BJ (cell line): ENCODE measurements at regions not wholly inside any gene's neighbourhood (a gene's known extent, or its start where the extent isn't known, plus 50 kb on each side); places are given as distances from the start of the nearest gene placed in this dataset.

Experiments used
- CTCF ChIA-PET: fragments of 350-600 bp; formaldehyde crosslinking; extraction: SDS; loops from one replicate; lab custom pipeline; 2021; ENCODE audit warnings: antibody characterized with exemption, inconsistent platforms; lab: Yijun Ruan, JAX
- POLR2A ChIA-PET: fragments of 300-600 bp; sonication (Branson Sonifier 250); formaldehyde crosslinking; extraction: SDS; loops from one replicate; lab custom pipeline; 2021; ENCODE audit warnings: antibody characterized with exemption; lab: Charles Lee
- DNase-seq: peaks from one replicate; pipeline ENCODE4 v3.0.0-alpha.2; 2011; ENCODE audit warnings: low read depth
- H3K27me3 ChIP-seq: 2 replicates; pipeline ENCODE4 v1.6.0; 2011; ENCODE audit warnings: low read length; ENCODE audit not compliant: control insufficient read depth, insufficient read depth
- H3K36me3 ChIP-seq: 2 replicates; pipeline ENCODE4 v1.5.1; 2011; ENCODE audit warnings: low read length; ENCODE audit not compliant: control insufficient read depth, insufficient read depth
- H3K4me3 ChIP-seq: 2 replicates; pipeline ENCODE4 v1.5.1; 2011; ENCODE audit warnings: low read depth, mild to moderate bottlenecking, control low read depth, low read length
- TF ChIP-seq, protein P1 (sequence below): IDR thresholded peaks from 2 replicates; pipeline ENCODE4 v1.5.1; 2011; ENCODE audit warnings: low read depth, mild to moderate bottlenecking, control low read depth, inconsistent platforms, low read length, moderate library complexity; ENCODE audit not compliant: insufficient read depth

DNA sequence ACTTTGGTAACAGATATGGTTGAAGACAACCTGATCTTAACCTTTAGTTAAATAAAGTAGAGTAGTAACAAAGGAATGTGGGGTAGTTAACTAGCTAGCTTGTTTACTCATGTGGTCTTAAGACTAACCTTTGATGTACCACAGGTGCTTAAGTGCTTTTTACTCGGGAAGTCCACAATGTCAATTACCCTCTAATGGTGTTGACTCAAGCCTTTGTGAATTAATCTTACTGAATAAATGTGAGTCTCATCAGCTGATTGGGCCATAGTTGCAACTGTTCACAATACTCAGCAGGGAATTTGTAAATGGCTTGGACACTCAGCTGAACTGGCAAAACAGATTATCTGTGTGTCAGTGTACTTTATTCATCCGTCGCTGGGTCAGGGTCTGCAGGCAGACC lies 119.0 kb upstream of the UGT8 start:
- DNase-seq = no peak
- Histone ChIP-seq H3K4me3 (no peak overlapping the region), H3K27me3 (no peaks in the 10 kb centered on the region), H3K36me3 (no peaks in the 10 kb centered on the region)
- ChIA-PET CTCF (no interaction called here), POLR2A (no interaction called here)
- TF ChIP-seq, protein P1, sequence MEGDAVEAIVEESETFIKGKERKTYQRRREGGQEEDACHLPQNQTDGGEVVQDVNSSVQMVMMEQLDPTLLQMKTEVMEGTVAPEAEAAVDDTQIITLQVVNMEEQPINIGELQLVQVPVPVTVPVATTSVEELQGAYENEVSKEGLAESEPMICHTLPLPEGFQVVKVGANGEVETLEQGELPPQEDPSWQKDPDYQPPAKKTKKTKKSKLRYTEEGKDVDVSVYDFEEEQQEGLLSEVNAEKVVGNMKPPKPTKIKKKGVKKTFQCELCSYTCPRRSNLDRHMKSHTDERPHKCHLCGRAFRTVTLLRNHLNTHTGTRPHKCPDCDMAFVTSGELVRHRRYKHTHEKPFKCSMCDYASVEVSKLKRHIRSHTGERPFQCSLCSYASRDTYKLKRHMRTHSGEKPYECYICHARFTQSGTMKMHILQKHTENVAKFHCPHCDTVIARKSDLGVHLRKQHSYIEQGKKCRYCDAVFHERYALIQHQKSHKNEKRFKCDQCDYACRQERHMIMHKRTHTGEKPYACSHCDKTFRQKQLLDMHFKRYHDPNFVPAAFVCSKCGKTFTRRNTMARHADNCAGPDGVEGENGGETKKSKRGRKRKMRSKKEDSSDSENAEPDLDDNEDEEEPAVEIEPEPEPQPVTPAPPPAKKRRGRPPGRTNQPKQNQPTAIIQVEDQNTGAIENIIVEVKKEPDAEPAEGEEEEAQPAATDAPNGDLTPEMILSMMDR = no peak

DNA sequence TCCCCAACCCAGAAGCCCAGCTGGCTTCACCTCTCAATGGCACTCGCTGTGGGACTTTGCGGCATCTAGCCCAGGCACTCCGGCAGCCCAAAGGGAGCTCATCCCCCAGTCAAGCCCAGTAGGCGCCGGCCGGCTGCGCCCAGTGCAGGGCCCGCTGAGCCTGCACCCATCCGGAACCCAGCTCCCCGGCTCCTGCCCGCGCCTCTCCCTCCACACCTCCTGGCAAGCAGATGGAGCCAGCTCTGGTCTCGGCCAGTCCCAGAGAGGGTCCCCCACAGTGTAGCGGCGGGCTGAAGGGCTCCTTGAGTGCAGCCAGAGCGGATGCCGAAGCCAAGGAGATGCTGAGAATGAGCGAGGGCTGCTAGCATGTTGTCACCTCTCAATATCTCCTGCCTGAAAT lies 116.8 kb upstream of the UGT8 start:
- Histone ChIP-seq H3K4me3 (no peak overlapping the region), H3K27me3 (no peaks in the 10 kb centered on the region), H3K36me3 (no peaks in the 10 kb centered on the region)
- DNase-seq = no peak
- ChIA-PET CTCF (no interaction called here), POLR2A (no interaction called here)
- TF ChIP-seq, protein P1 = no peak

DNA sequence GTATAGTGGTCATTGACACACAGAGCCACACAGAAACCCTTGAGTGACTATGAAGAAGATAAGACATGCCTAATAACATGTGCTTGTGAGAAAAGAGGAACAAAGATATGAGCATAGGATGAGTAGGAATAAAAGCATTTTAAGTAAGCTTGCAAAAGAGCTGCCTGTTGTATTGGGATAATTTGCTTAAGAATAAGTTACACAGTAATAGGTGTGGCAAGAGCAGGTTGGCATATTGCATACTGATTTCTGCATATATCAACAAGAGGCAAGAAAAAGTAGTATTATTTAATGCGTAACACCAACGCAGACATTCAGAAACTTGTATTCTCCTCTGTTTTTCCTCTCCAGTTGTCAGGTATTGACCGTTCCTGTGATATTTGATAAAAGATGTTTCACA lies 111.5 kb upstream of the UGT8 start:
- no peak for DNase-seq
- Histone ChIP-seq H3K36me3 (no peaks in the 10 kb centered on the region), H3K27me3 (no peaks in the 10 kb centered on the region), H3K4me3 (no peak overlapping the region)
- POLR2A ChIA-PET = no interaction called here
- TF ChIP-seq, protein P1 = no peak
- CTCF ChIA-PET = interaction anchor here (1.0 kb wide), 1 partner anchor 12 kb away, joined by 3 read pairs; no protein-coding TSS in a partner anchor

DNA sequence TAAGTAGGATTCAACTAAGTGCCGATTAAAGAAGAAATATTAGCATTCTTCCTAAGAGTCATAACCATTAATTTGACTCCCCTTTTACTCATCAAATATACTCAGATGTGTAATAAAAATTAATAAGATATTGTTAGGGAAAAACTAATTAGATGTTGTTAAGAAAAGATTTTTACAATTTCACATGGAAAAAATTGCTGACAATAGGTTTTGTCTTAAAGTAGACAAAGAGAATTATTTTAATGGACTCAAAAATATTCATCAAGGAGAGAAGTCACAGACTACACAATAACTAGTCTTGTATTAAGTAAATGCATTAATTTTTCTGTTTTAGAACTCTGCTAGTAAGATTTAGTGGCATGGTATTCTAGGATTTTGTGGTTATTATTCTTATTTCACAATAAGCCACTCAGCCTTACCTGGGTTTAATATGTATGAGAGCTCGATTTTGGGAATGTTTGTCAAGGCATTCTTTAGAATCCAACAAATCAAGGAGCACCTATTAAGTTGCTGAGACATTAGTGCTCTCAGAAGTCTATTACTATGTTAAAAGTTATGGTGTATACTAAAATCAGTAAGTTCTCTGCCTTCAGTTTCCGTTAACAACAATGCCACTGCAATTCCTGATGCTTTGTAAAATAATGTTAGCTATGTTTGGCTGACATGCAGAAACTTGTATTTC lies 110.2 kb upstream of the UGT8 start:
- Histone ChIP-seq H3K4me3 (no peak overlapping the region), H3K36me3 (no peaks in the 10 kb centered on the region), H3K27me3 (no peaks in the 10 kb centered on the region)
- TF ChIP-seq, protein P1 = no peak
- ChIA-PET CTCF (no interaction called here), POLR2A (no interaction called here)
- no peak for DNase-seq

DNA sequence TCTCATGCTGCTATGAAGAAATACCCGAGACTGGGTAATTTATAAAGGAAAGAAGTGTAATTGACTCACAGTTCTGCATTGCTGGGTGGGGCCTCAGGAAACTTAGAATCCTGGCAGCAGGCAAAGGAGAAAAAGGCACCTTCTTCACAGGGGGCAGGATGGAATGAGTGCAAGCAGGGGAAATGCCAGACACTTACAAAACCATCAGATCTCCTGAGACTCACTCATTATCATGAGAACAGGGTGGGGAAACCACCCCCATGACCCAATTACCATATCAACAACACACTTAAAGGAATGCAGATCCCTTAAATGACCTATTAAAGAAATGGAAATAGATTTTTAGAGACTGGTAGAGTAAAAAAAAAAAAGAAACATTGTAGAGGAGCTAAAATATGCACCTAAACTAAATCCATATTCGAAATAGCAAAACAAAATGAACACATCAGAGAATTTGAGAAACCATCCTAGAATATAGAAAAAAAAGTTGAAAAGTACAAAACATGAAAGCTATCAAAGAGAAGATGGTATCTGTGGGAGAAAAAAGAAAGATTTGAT lies 104.3 kb upstream of the UGT8 start:
- H3K36me3 ChIP-seq = no peaks in the 10 kb centered on the region
- no peak for DNase-seq
- no peaks in the 10 kb centered on the region for H3K27me3 ChIP-seq
- CTCF ChIA-PET = interaction anchor here (0.6 kb wide), 1 partner anchor 107 kb away, joined by 3 read pairs; no protein-coding TSS in a partner anchor
- TF ChIP-seq, protein P1 = no peak
- POLR2A ChIA-PET = no interaction called here
- no peak overlapping the region for H3K4me3 ChIP-seq
